GM12872 (cell line): ENCODE measurements at regions not wholly inside any gene's neighbourhood (a gene's known extent, or its start where the extent isn't known, plus 50 kb on each side); places are given as distances from the start of the nearest gene placed in this dataset.

Experiments
- TF ChIP-seq, protein P1 (sequence below): IDR thresholded peaks from 3 replicates; pipeline ENCODE4 v1.5.1; 2011; ENCODE audit warnings: low read depth, mild to moderate bottlenecking, low read length, moderate library complexity; ENCODE audit not compliant: insufficient read depth

DNA sequence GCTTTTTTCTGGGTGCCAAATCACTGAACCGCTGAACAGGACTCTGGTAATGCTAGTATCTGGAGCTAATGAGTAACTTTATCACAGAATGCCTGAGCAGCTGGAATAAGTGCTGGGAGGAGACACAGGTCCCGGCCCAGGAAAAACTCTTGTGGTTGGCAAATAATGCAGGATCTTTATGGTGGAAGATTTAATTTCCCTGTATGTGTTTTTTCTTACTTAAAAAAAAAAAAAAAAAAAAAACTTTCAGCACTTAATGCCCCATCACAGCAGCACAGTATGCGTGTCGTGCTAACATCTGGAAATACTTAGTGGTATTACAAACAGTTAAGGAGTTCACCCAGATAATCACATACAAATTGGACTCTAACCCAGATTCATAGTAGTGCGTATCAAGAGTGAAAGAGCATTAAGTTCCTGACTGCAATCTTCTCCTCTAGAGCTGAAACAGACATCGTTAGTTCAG lies 220.7 kb downstream of the TOMM20 start:
- TF ChIP-seq, protein P1, sequence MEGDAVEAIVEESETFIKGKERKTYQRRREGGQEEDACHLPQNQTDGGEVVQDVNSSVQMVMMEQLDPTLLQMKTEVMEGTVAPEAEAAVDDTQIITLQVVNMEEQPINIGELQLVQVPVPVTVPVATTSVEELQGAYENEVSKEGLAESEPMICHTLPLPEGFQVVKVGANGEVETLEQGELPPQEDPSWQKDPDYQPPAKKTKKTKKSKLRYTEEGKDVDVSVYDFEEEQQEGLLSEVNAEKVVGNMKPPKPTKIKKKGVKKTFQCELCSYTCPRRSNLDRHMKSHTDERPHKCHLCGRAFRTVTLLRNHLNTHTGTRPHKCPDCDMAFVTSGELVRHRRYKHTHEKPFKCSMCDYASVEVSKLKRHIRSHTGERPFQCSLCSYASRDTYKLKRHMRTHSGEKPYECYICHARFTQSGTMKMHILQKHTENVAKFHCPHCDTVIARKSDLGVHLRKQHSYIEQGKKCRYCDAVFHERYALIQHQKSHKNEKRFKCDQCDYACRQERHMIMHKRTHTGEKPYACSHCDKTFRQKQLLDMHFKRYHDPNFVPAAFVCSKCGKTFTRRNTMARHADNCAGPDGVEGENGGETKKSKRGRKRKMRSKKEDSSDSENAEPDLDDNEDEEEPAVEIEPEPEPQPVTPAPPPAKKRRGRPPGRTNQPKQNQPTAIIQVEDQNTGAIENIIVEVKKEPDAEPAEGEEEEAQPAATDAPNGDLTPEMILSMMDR: no peak

DNA sequence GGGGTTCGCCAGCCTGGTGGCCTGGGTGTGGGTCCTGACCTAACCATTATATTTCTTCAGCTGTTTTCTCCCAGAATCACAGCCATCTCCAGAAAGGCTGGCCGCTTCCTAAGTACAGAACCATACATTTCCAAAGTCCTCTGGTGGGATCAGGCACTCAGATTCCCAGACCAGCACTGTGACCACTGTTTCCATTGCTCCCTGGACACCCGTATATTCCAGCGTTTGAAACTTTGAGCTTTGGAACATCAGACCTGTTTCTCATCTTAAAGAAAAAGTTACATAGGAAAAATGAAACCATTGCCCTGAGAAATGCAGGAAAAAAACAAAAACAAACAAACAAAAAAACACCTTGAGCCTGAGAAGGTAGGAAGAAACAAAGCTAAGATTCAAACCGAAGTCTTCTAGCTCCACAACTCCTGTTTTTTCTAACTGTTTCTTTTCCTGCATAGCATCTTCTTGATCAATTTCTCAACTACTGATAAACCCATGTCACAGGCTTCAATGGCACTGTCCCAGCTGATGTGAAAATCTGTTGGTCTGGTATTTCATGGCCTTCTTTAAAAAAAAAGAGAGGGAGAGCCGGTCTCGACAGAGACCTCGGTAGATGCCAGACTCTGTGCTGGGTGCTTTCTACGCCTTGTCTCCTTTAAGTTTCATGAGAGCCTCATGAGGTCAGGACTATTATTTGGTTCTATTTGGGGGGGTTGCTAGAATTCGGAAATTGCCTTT lies 221.3 kb downstream of the TOMM20 start:
- TF ChIP-seq, protein P1: no peak

DNA sequence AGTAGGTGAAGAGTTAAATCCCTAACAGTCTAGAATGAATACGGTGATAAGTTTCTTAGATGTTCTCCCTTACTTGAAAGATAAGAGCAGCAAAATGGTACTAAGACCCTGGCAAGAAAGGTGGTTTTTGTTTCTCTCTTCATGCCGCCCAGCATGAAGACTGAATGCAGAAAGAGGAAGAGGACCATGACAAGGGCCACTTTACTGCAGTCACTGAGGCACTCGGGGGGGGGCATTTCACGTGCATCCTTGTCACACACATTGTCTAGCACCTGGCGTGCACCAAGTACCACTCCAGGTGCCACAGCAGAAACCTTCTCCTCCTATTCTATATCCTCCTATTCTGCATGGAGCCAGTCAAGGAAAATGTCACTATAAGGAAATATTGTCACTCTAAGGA lies 222.0 kb downstream of the TOMM20 start:
- TF ChIP-seq, protein P1: no peak

DNA sequence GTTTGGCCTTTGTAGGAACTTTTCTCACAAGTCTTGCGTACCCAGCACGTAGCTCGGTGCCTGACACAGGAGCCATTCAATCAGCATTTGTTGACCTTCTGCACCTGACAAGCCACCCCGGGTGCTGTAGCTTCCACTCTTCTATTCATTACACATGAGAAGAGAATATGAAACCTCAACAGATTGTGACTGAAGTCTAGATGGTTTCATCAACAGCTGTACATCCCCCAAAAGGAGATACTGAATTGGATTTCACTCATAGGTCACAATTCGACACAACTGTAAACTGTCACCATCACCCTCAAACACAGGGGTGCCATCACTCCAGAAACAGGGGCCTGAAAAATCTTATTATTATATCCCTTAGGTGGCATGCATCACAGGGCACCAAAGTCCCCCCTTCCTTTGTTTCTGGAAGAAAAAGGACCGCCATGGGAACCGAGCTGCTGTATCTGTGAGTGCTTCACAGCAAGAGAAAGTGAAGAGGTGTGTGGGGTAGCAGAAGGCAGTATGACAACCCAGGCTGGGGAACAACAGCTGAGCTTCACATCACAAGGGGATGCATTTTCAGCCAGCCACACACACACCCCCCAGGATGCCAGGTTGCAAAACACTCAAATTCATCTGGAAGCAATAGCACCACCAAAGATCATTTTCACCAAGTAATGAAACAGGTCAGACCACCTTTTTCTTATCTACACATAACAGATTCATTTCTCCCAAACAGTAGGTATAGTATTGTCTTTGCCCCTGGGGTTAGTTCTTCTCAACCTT lies 225.7 kb downstream of the TOMM20 start:
- TF ChIP-seq, protein P1: no peak

DNA sequence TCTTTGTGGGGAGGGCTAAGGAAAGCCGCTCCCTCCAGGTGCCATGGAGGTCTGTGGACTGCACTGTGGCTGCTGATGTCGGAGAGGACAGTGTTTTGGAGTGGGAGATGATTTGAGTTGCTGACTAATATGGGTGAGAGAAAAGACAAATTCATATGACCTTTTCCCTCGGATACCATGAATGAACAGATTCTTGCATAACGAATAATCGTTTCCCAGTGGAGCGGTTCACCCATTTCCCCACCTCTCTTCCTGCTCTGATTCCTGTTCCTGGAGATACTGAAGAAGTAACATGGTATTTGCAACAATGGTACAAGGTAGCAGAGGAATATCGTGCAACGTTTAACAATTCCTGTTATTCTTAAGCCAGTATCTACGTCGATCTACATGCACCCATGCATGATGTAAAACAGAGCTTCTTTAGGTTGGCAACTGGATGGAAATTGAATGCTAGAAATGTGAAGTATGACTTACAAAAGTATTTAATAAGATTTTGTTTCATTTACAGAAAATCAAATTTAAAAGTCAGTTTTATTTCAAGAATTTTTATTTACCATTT lies 227.1 kb downstream of the TOMM20 start:
- TF ChIP-seq, protein P1: no peak

DNA sequence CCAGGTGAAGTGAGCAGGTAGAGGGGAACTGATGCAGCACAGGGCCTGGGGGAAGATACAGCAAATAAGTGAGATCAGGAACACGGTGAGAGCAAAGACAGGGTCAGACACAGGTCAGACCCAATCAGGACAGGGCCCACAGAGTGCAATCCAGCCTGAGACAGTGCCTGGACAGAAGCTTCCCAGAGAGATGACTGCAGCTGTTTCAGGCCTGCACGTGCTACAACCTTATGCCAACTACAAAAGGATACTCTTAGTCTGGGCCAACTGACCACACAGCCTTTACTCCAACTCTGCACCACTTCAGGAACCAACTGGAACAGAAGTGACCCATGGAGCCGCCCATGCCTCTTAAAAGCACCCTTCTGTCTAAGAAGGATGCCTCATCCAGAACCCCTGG lies 228.0 kb downstream of the TOMM20 start:
- TF ChIP-seq, protein P1: no peak

DNA sequence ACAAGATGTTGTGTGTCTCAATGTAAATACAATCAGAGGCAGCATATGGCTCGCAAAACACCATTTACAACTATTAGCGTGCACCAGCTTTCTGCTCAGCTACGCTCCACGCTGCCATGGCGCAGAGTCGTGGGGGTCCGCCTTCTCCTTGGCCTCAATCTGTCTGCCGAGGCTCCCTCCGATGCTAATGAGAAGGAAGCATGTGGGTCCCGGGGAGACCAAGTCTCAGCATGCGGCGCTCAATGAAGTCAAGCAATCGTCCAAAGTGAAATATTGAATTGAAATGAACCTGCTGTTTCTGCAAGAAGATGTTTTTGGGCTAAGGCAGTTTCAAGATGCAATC lies 228.9 kb downstream of the TOMM20 start:
- TF ChIP-seq, protein P1: no peak
